ENCODE measurements at regions not wholly inside any gene's neighbourhood (a gene's known extent, or its start where the extent isn't known, plus 50 kb on each side); places are given as distances from the start of the nearest gene placed in this dataset.

- H3K4me3 ChIP-seq (replicated peaks; ENCODE audit: low read depth, low read length), result no peak overlapping the region
- DNase-seq (ENCODE audit: low read depth), result no peak
- no peak for TF ChIP-seq CTCF (IDR thresholded peaks at IDR 0.05; ENCODE audit: low read length, missing control alignments)
Measured at GRCh38 chr15:50820808-50821382, 55.4 kb upstream of the SPPL2A start.

- DNase-seq (ENCODE audit: low read depth), result no peak
- H3K4me3 ChIP-seq (replicated peaks; ENCODE audit: low read depth, low read length), result no peak overlapping the region
- no peak for TF ChIP-seq CTCF (IDR thresholded peaks at IDR 0.05; ENCODE audit: low read length, missing control alignments)
Measured at GRCh38 chr15:50819344-50819743, 53.8 kb upstream of the SPPL2A start.

GRCh38 chr15:50815958-50816590, 50.6 kb upstream of the SPPL2A start:
- DNase-seq (ENCODE audit: low read depth), result no peak
- no peak overlapping the region for H3K4me3 ChIP-seq (replicated peaks; ENCODE audit: low read depth, low read length)
- no peak for TF ChIP-seq CTCF (IDR thresholded peaks at IDR 0.05; ENCODE audit: low read length, missing control alignments)
